Stimulated activated memory B cell treated with anti-CD40 and anti-IgM and Interleukin-4, amounts not matched to agents 10 μg/mL and 1 μg/mL and 100 μg/mL, for 72 hours (primary cell): ENCODE measurements at regions not wholly inside any gene's neighbourhood (a gene's known extent, or its start where the extent isn't known, plus 50 kb on each side); places are given as distances from the start of the nearest gene placed in this dataset.
"Not testable (repeated sequence)": the region's sequence is repeated elsewhere in the genome, so short reads cannot be mapped to it uniquely, and the experiment has no call there.

ENCODE experiments used
- ATAC-seq: fragments of 150-1000 bp; cut with Tn5 transposase; 2 replicates; pipeline ENCODE4 v1.10.0; 2021
- H3K27ac Mint-ChIP-seq: one replicate; pipeline ENCODE4 v1.8.0; 2022; ENCODE audit warnings: mild to moderate bottlenecking, mixed read lengths
- H3K27me3 Mint-ChIP-seq: one replicate; pipeline ENCODE4 v1.8.0; 2022; ENCODE audit warnings: mixed read lengths
- H3K36me3 Mint-ChIP-seq: one replicate; pipeline ENCODE4 v1.8.0; 2022; ENCODE audit warnings: mixed read lengths
- H3K4me1 Mint-ChIP-seq: one replicate; pipeline ENCODE4 v1.8.0; 2022; ENCODE audit warnings: mixed read lengths
- H3K4me3 Mint-ChIP-seq: one replicate; pipeline ENCODE4 v1.8.0; 2022; ENCODE audit warnings: mild to moderate bottlenecking, moderate library complexity, mixed read lengths
- H3K9me3 Mint-ChIP-seq: one replicate; pipeline ENCODE4 v1.8.0; 2022; ENCODE audit warnings: mixed read lengths

- Mint-ChIP-seq H3K36me3 (no peaks in the 10 kb centered on the region), H3K4me3 (no peak overlapping the region), H3K4me1 (no peaks in the 10 kb centered on the region), H3K27me3 (no peaks in the 10 kb centered on the region), H3K9me3 (peaks cover 12% of the 10 kb centered on the region), H3K27ac (no peak overlapping the region)
- no peak for ATAC-seq
Observed at GRCh38 chr2:56540467-56540866, 356.7 kb downstream of the CCDC85A start.

DNA sequence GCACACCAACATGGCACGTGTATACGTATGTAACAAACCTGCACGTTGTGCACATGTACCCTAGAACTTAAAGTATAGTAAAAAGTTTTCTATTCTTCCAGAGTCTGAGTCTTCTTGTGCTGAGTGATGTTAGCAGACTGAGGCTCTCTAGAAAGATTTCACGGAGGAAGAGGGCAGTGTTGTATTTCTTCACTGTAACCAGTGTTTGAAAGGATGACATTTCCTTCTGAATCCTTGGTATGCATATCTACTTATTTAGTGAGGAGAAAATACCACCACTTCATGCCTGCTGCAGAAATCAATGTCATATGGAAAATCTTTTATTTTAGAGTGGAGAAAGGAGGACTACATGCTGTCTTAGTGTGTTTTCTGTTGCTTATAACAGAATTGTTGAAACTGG is 357.1 kb downstream of the CCDC85A start:
- Mint-ChIP-seq H3K4me1 (no peaks in the 10 kb centered on the region), H3K27ac (no peak overlapping the region), H3K9me3 (peaks cover 12% of the 10 kb centered on the region), H3K36me3 (no peaks in the 10 kb centered on the region), H3K27me3 (no peaks in the 10 kb centered on the region), H3K4me3 (no peak overlapping the region)
- ATAC-seq: no peak

DNA sequence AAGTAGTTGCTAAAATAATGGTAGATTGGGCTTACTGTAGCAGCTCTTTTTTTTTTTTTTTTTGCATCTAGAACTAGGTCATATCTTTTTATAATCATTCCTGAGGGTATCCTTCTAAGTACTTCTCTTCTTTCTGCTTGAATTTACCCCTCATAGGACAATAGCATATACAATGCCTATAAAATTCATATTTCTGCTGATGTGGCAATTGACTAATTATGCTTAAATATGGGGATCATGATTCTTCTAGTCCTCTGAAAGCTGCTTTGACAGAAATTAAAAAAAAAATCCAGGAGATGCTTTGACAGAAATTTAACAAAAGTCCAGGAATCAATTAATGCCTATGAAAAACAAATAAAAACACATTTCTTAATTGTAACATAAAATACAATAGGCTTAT is 358.4 kb downstream of the CCDC85A start:
- Mint-ChIP-seq H3K36me3 (no peaks in the 10 kb centered on the region), H3K27me3 (no peaks in the 10 kb centered on the region), H3K4me1 (no peaks in the 10 kb centered on the region)

DNA sequence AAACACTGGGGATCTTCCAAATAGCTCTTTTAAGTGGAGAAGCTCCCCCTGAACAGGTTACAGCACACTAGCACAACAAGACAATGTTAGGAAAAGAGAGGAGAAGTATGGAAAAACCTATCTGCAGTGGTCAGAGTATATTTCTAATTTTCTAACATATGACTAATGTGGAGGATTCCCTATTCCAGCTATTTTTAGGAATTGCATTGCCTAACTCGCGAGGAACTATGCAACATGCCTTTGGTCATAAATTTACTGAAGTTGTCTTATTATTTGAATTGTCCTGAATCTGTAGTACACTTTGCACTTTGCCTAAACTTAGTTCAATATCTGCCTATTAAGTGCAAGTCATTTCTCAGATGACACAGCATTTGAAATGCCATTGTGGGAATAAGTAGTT is 381.4 kb downstream of the CCDC85A start:
- Mint-ChIP-seq H3K27ac (no peak overlapping the region), H3K4me3 (no peak overlapping the region), H3K9me3 (no peaks in the 10 kb centered on the region), H3K4me1 (no peaks in the 10 kb centered on the region), H3K27me3 (no peaks in the 10 kb centered on the region), H3K36me3 (no peaks in the 10 kb centered on the region)
- no peak for ATAC-seq

More for the DNA sequence above, 358.4 kb downstream of the CCDC85A start:
- Mint-ChIP-seq H3K9me3 (peaks cover 13% of the 10 kb centered on the region), H3K4me3 (no peak overlapping the region), H3K27ac (no peak overlapping the region)
- ATAC-seq: no peak

DNA sequence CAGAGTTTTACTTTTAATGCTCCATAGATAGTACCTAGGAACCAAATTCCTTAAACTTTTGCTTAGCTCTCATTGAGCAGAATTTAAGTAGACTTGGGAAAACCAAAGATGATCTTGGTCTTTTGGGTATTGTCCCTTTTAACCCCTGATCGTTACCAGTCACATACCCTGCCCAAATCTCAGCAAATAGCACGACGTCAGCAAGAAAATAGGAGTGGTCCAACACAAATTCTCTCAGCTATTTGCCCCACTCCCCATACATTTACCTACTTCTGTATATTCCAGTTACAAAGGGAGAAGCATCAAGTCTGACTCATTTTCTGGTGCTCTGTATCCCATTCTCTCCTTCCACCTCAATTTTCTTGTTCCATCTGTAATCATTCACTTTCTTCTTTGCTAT is 387.3 kb downstream of the CCDC85A start:
- Mint-ChIP-seq H3K9me3 (no peaks in the 10 kb centered on the region), H3K4me1 (no peaks in the 10 kb centered on the region), H3K27ac (no peak overlapping the region), H3K27me3 (no peaks in the 10 kb centered on the region), H3K36me3 (no peaks in the 10 kb centered on the region), H3K4me3 (no peak overlapping the region)
- ATAC-seq: no peak

DNA sequence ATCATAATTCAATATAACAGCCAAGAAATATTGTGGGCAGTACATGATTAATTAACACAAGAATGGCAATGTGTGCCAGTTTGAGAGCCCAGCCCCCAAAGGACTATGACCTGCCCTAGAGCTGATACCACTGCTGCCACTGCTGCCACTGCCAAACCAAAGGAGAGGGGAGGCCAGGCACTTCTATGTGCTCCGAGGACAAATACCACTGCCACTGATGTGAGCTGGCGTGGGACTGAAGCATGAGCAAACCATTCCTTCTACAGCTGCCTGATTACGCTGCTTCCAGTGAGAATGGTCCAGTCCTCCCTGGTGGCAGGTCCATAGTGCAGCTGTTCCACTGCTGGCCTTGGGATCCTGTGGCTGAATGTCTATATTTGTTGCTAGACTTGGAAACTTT is 392.2 kb downstream of the CCDC85A start:
- Mint-ChIP-seq H3K4me1 (no peaks in the 10 kb centered on the region), H3K27me3 (no peaks in the 10 kb centered on the region), H3K4me3 (no peak overlapping the region), H3K36me3 (no peaks in the 10 kb centered on the region), H3K9me3 (peaks cover 6% of the 10 kb centered on the region), H3K27ac (no peak overlapping the region)
- ATAC-seq: no peak

DNA sequence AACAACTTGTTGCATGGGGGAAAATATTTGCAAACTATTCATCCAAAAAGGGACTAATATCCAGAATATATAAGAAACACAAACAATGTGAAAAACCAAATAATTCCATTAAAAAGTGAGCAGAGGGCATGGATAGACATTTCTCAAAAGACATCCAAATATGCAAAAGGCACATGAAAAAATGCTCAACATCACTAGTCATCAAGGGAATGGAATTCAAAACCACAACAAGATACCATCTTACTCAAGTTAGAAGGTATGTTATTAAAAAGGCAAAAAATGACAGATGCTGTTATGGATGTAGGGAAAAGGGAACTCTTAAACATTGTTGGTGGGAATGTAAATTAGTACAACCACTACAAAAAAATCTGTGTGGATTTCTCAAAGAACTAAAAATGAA is 396.5 kb downstream of the CCDC85A start:
- Mint-ChIP-seq H3K4me3 (no peak overlapping the region), H3K27ac (no peak overlapping the region), H3K9me3 (peaks cover 6% of the 10 kb centered on the region), H3K27me3 (no peaks in the 10 kb centered on the region), H3K4me1 (no peaks in the 10 kb centered on the region), H3K36me3 (no peaks in the 10 kb centered on the region)
- ATAC-seq: no peak

GRCh38 chr2:56582570-56582969 is 398.8 kb downstream of the CCDC85A start:
- no peak for ATAC-seq
- H3K27ac Mint-ChIP-seq: no peak overlapping the region
- H3K4me1 Mint-ChIP-seq: no peaks in the 10 kb centered on the region
- peaks cover 3% of the 10 kb centered on the region for H3K9me3 Mint-ChIP-seq
- no peaks in the 10 kb centered on the region for H3K27me3 Mint-ChIP-seq
- H3K36me3 Mint-ChIP-seq: no peaks in the 10 kb centered on the region
- no peak overlapping the region for H3K4me3 Mint-ChIP-seq

DNA sequence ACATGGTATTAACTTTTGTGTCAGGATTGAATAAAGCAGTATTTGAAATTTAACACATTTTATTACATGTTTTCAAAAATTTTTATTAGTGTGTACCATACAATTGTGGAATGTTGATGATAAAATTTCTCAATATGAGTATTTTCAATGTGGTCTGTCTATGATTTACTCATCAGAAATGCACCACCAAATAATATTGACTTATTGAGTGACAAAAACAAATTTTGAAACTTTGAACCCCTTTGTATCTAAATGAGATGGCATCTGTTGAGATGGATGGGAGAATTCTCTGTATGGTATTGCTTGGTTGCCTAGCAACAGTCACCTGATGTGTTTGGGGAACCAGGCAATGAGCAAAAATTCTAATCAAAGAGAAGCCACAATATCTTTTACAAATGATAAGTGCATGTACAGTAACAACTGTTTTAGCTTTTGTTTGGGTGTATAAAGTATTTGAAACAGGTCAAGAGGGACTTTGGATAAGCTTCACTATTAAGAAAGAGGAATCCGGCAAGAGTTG is 400.1 kb downstream of the CCDC85A start:
- no peak for ATAC-seq
- Mint-ChIP-seq H3K27me3 (no peaks in the 10 kb centered on the region), H3K4me1 (no peaks in the 10 kb centered on the region), H3K4me3 (no peak overlapping the region), H3K27ac (no peak overlapping the region), H3K36me3 (no peaks in the 10 kb centered on the region), H3K9me3 (peaks cover 1% of the 10 kb centered on the region)

- H3K27ac Mint-ChIP-seq: no peak overlapping the region
- ATAC-seq: no peak
Observed at GRCh38 chr2:56587456-56587855, 403.7 kb downstream of the CCDC85A start.

GRCh38 chr2:56589194-56589593 is 405.4 kb downstream of the CCDC85A start:
- no peak overlapping the region for H3K4me3 Mint-ChIP-seq
- no peaks in the 10 kb centered on the region for H3K36me3 Mint-ChIP-seq
- H3K27ac Mint-ChIP-seq: no peak overlapping the region
- no peaks in the 10 kb centered on the region for H3K27me3 Mint-ChIP-seq
- no peaks in the 10 kb centered on the region for H3K9me3 Mint-ChIP-seq
- no peaks in the 10 kb centered on the region for H3K4me1 Mint-ChIP-seq
- ATAC-seq: no peak

More at GRCh38 chr2:56587456-56587855, 403.7 kb downstream of the CCDC85A start:
- no peak overlapping the region for H3K4me3 Mint-ChIP-seq
- no peaks in the 10 kb centered on the region for H3K4me1 Mint-ChIP-seq
- no peaks in the 10 kb centered on the region for H3K36me3 Mint-ChIP-seq
- no peaks in the 10 kb centered on the region for H3K9me3 Mint-ChIP-seq
- no peaks in the 10 kb centered on the region for H3K27me3 Mint-ChIP-seq

- H3K27ac Mint-ChIP-seq: no peak overlapping the region
- no peaks in the 10 kb centered on the region for H3K27me3 Mint-ChIP-seq
- no peaks in the 10 kb centered on the region for H3K36me3 Mint-ChIP-seq
- no peaks in the 10 kb centered on the region for H3K9me3 Mint-ChIP-seq
- H3K4me3 Mint-ChIP-seq: no peak overlapping the region
- ATAC-seq: no peak
- no peaks in the 10 kb centered on the region for H3K4me1 Mint-ChIP-seq
Observed at GRCh38 chr2:56589835-56590234, 406.0 kb downstream of the CCDC85A start.

GRCh38 chr2:56590611-56591010 is 406.8 kb downstream of the CCDC85A start:
- no peaks in the 10 kb centered on the region for H3K4me1 Mint-ChIP-seq
- no peak overlapping the region for H3K27ac Mint-ChIP-seq
- no peaks in the 10 kb centered on the region for H3K27me3 Mint-ChIP-seq
- ATAC-seq: no peak
- no peaks in the 10 kb centered on the region for H3K9me3 Mint-ChIP-seq
- no peaks in the 10 kb centered on the region for H3K36me3 Mint-ChIP-seq
- no peak overlapping the region for H3K4me3 Mint-ChIP-seq

- not testable (repeated sequence) for H3K4me3 Mint-ChIP-seq, H3K27ac Mint-ChIP-seq, H3K36me3 Mint-ChIP-seq, H3K27me3 Mint-ChIP-seq, H3K4me1 Mint-ChIP-seq, ATAC-seq, H3K9me3 Mint-ChIP-seq
Observed at GRCh38 chr2:56606086-56606485, 422.3 kb downstream of the CCDC85A start.

GRCh38 chr2:56613254-56613653 is 429.5 kb downstream of the CCDC85A start:
- no peaks in the 10 kb centered on the region for H3K9me3 Mint-ChIP-seq
- no peaks in the 10 kb centered on the region for H3K36me3 Mint-ChIP-seq
- H3K4me1 Mint-ChIP-seq: no peaks in the 10 kb centered on the region
- ATAC-seq: no peak
- H3K4me3 Mint-ChIP-seq: no peak overlapping the region
- no peak overlapping the region for H3K27ac Mint-ChIP-seq
- no peaks in the 10 kb centered on the region for H3K27me3 Mint-ChIP-seq

DNA sequence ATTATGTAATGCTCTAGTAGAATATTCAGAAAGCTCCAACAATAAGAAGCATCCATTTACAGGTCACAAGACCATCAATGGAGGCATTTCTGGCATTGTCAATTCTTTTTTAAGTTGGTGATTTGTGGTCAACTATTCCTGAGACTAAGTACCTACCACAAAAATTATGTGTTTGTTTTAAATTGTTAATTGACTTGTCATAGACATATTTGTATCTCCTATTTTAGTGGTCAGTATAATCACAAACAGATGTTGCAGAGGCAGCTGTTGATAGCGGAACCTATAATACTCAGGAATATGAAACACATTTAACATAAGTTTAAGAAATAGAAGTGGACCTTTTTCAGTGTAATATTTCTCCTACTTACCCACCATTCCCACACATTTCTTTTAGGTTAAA is 430.1 kb downstream of the CCDC85A start:
- no peaks in the 10 kb centered on the region for H3K36me3 Mint-ChIP-seq
- H3K9me3 Mint-ChIP-seq: no peaks in the 10 kb centered on the region
- H3K4me1 Mint-ChIP-seq: no peaks in the 10 kb centered on the region
- ATAC-seq: no peak
- no peaks in the 10 kb centered on the region for H3K27me3 Mint-ChIP-seq
- no peak overlapping the region for H3K4me3 Mint-ChIP-seq
- H3K27ac Mint-ChIP-seq: no peak overlapping the region

DNA sequence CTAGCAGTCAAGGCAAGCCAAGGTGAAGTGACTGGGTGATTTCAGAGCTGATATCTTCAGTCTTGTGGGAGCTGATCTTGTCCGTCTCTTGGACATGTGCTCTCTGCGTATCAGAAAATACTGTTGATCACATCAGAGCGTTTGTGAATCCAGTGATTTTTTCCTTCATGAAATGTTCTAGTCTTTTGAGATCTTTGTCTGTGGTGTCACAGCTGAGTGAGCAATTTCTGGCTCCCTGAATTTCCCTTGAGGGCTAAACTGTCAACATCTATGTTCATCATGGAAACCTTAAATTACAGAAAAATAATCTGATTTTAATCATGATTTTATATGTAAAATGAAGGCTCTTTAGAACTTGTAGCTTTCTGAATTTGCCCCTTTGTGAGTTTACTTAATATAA is 432.0 kb downstream of the CCDC85A start:
- Mint-ChIP-seq H3K27ac (no peak overlapping the region), H3K4me1 (no peaks in the 10 kb centered on the region), H3K4me3 (no peak overlapping the region), H3K9me3 (no peaks in the 10 kb centered on the region), H3K36me3 (no peaks in the 10 kb centered on the region), H3K27me3 (no peaks in the 10 kb centered on the region)
- ATAC-seq: no peak
